Progenitor cell of endocrine pancreas (in vitro differentiated cells): ENCODE measurements at regions not wholly inside any gene's neighbourhood (a gene's known extent, or its start where the extent isn't known, plus 50 kb on each side); places are given as distances from the start of the nearest gene placed in this dataset.

Source experiments
- DNase-seq: peaks from one replicate; pipeline ENCODE4 v3.0.0; 2021; ENCODE audit warnings: low spot score; ENCODE audit not compliant: unreplicated experiment
- H3K27ac Mint-ChIP-seq: 2 replicates; pipeline ENCODE4 v1.8.0; 2021; ENCODE audit warnings: mild to moderate bottlenecking, moderate library complexity, mixed read lengths
- H3K27me3 Mint-ChIP-seq: 2 replicates; pipeline ENCODE4 v1.8.0; 2021; ENCODE audit warnings: mixed read lengths
- H3K36me3 Mint-ChIP-seq: 2 replicates; pipeline ENCODE4 v1.8.0; 2022; ENCODE audit warnings: mixed read lengths; ENCODE audit not compliant: insufficient read depth
- H3K4me1 Mint-ChIP-seq: 2 replicates; pipeline ENCODE4 v1.8.0; 2021; ENCODE audit warnings: low read depth, mixed read lengths
- H3K4me3 Mint-ChIP-seq: 2 replicates; pipeline ENCODE4 v1.8.0; 2021; ENCODE audit warnings: low read depth, mild to moderate bottlenecking, moderate library complexity, mixed read lengths
- H3K9me3 Mint-ChIP-seq: 2 replicates; pipeline ENCODE4 v1.8.0; 2021; ENCODE audit warnings: low read depth, mixed read lengths
- CTCF ChIP-seq: fragments of 200-600 bp; sonication (generic); IDR thresholded peaks from one replicate; pipeline ENCODE4 v1.5.0; 2021; ENCODE audit warnings: antibody characterized with exemption, mild to moderate bottlenecking; ENCODE audit not compliant: unreplicated experiment

DNA sequence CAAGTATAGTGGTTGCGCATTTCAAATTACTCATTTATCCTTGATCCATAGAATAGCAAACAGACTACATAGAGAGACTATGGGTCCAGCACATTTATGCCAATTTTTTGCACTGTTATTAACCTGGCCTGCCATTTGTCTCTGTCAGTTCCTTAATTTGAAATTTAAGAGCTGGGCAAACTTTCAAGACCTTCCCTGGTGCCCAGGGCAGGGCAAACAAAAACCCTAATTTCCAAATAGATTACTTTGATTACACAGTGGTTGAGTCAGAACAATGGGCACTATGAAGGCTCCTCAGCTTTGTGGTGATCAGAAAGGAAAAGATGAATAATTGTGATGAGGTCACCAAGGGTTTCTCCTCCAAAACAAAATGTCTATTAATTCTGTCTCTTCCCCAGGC is 80.6 kb downstream of the TNFSF18 start:
- H3K4me1 Mint-ChIP-seq = peaks cover 28% of the 10 kb centered on the region
- DNase-seq = no peak
- no peaks in the 10 kb centered on the region for H3K36me3 Mint-ChIP-seq
- peaks cover 7% of the 10 kb centered on the region for H3K9me3 Mint-ChIP-seq
- TF ChIP-seq CTCF = no peak
- H3K27ac Mint-ChIP-seq = no peak overlapping the region
- H3K27me3 Mint-ChIP-seq = no peaks in the 10 kb centered on the region
- H3K4me3 Mint-ChIP-seq = no peak overlapping the region

- Mint-ChIP-seq H3K36me3 (no peaks in the 10 kb centered on the region), H3K4me1 (peaks cover 31% of the 10 kb centered on the region), H3K27me3 (no peaks in the 10 kb centered on the region), H3K27ac (no peak overlapping the region), H3K4me3 (no peak overlapping the region), H3K9me3 (peaks cover 7% of the 10 kb centered on the region)
- TF ChIP-seq CTCF = no peak
- no peak for DNase-seq
These were observed 79.5 kb downstream of the TNFSF18 start for GRCh38 chr1:172971241-172971640.

DNA sequence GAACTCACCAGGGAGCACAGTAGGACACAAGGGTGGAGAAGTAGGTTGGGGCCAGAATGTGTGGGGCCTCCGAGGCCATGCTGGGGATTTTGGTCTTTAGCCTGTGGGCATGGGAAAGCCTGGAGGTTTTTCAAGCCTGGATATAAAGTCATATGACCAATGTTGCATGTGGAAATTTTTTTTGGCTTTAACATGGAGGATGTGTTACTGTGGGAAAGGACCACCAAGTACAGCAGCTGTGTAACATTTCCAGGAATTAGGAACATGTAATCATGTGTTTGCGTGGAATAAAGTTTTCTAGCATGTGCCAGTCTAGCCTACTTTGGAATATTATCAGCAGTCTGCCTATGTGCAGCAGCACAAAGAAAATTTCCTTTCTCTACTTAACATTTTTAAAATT is 78.5 kb downstream of the TNFSF18 start:
- DNase-seq = no peak
- peak overlapping the region; percentile 78 for H3K27ac Mint-ChIP-seq

GRCh38 chr1:172973424-172973823 is 77.3 kb downstream of the TNFSF18 start:
- no peaks in the 10 kb centered on the region for H3K36me3 Mint-ChIP-seq
- peaks cover 9% of the 10 kb centered on the region for H3K9me3 Mint-ChIP-seq
- no peak overlapping the region for H3K4me3 Mint-ChIP-seq
- DNase-seq = no peak
- no peak overlapping the region for H3K27ac Mint-ChIP-seq
- no peak for TF ChIP-seq CTCF
- no peaks in the 10 kb centered on the region for H3K27me3 Mint-ChIP-seq
- H3K4me1 Mint-ChIP-seq = peaks cover 47% of the 10 kb centered on the region

More for the DNA sequence above, 78.5 kb downstream of the TNFSF18 start:
- no peak for TF ChIP-seq CTCF
- H3K4me3 Mint-ChIP-seq = no peak overlapping the region
- H3K36me3 Mint-ChIP-seq = no peaks in the 10 kb centered on the region
- H3K4me1 Mint-ChIP-seq = peaks cover 39% of the 10 kb centered on the region
- H3K27me3 Mint-ChIP-seq = no peaks in the 10 kb centered on the region
- H3K9me3 Mint-ChIP-seq = peaks cover 8% of the 10 kb centered on the region

DNA sequence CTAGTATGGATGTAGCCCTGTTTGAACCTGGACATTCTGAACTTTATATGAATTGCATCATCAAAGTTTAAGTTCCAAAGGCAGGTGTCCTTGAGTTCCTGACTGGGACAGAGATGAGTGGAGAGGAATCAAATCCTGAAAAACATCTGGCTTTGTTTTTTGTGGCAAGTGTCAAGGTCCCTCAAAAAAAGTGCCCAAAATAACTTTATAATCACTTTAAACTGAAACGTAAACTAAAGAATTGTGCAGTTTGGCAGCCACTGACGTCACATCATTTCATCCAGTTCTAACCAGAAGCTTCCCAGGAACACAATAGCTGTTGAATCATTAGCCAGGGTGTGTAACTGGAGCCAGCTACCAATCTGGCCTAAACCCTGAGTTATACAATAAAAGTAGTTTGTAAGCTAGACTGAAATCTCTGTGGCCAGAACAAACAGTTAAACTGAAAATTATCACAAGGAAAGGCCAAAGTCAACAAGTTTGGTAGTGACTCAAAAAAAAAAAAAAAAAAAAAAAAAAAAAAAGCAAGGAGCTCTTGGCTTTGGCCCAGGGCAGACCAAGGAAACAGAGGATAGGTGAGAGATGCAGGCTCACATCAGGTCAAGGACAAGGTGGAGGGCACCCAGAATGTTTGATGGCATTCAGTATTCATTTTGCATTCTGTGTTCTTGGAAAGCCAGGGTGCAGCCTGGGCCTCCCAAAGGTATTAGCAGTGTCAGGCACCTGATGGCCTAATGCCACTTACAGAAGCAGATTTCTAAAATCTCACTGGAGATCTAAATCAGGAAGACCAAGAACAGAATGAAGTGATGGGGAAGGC is 74.3 kb downstream of the TNFSF18 start:
- Mint-ChIP-seq H3K4me3 (no peak overlapping the region), H3K9me3 (peaks cover 9% of the 10 kb centered on the region), H3K27me3 (no peaks in the 10 kb centered on the region), H3K27ac (peak overlapping the region; percentile 95), H3K4me1 (peaks cover 29% of the 10 kb centered on the region), H3K36me3 (no peaks in the 10 kb centered on the region)
- DNase-seq = peak; percentile 10
- no peak for TF ChIP-seq CTCF
